ENCODE measurements at regions not wholly inside any gene's neighbourhood (a gene's known extent, or its start where the extent isn't known, plus 50 kb on each side); places are given as distances from the start of the nearest gene placed in this dataset.

- no peak overlapping the region for H3K27ac Mint-ChIP-seq
- H2BK20ac ChIP-seq (ENCODE audit: low read depth, low read length, poor library complexity, severe bottlenecking), result no peak overlapping the region
- peak; percentile 31 for DNase-seq
- H2BK15ac ChIP-seq (ENCODE audit: low read depth, low read length), result no peak overlapping the region
- peaks cover 0 to 9% (median 2%) of the 10 kb centered on the region in 3 experiments; a peak in 4 of 7 replicates for H3K36me3 Mint-ChIP-seq (ENCODE audit: insufficient read depth in 1 of 3, low read depth in 3 of 3)
- H4K91ac ChIP-seq (ENCODE audit: insufficient read length, low read depth, low read length), result no peak overlapping the region
- H3K27ac ChIP-seq (ENCODE audit: insufficient read length, low read depth, low read length), result no peak overlapping the region
- no peak overlapping the region for H3K18ac ChIP-seq (ENCODE audit: insufficient read length, low read depth, low read length)
- no peaks in the 10 kb centered on the region for H4K20me1 ChIP-seq (ENCODE audit: control insufficient read depth, insufficient read depth, insufficient read length)
- H3K9ac ChIP-seq (ENCODE audit: extremely low read depth, insufficient read length, low read length), result no peak overlapping the region
- no peaks in the 10 kb centered on the region for H3K9me3 ChIP-seq (ENCODE audit: control insufficient read depth, low read depth, low read length)
- no peak overlapping the region for H2AFZ ChIP-seq (ENCODE audit: low read length)
- H3K79me1 ChIP-seq (ENCODE audit: insufficient read depth, low read depth, low read length, poor library complexity, severe bottlenecking), result no peaks in the 10 kb centered on the region
- H4K5ac ChIP-seq (ENCODE audit: insufficient read length, low read depth, low read length), result no peak overlapping the region
- peaks cover 2% of the 10 kb centered on the region; the same call in 1 of the 2 replicates for H3K4me1 ChIP-seq (ENCODE audit: insufficient read depth, low read length)
- H3K27me3 Mint-ChIP-seq (ENCODE audit: low read depth), result no peaks in the 10 kb centered on the region; the same call in 1 of the 2 replicates
- peaks cover 39 to 52% of the 10 kb centered on the region in 2 experiments for H3K4me1 Mint-ChIP-seq
- no CpG with 5 or more reads among the region's 8 CpGs for WGBS (ENCODE audit: extremely low coverage, insufficient read length, low lambda C conversion rate)
- peaks cover 0 to under 1% of the 10 kb centered on the region in 2 experiments; a peak in 2 of 5 replicates for H3K9me3 Mint-ChIP-seq
- H3K56ac ChIP-seq (ENCODE audit: insufficient read length, low read depth, low read length), result no peak overlapping the region
- H2BK5ac ChIP-seq (ENCODE audit: insufficient read length, low read length), result no peak overlapping the region
- no peak overlapping the region for H2AK5ac ChIP-seq (ENCODE audit: insufficient read length, low read length)
- no peak overlapping the region for H3K4me3 Mint-ChIP-seq
- no peaks in the 10 kb centered on the region for H3K79me2 ChIP-seq (ENCODE audit: insufficient read depth, low read length)
- no peak overlapping the region for H4K8ac ChIP-seq (replicated peaks; ENCODE audit: insufficient read length, low read depth, low read length)
- TF ChIP-seq CTCF (conservative IDR thresholded peaks at IDR 0.05), result no peak
- H3K4me2 ChIP-seq (ENCODE audit: insufficient read depth, insufficient read length, low read length), result no peak overlapping the region
- H3K23me2 ChIP-seq (ENCODE audit: insufficient read length, low read depth, low read length, poor library complexity, severe bottlenecking), result no peaks in the 10 kb centered on the region
- no peaks in the 10 kb centered on the region for H3K27me3 ChIP-seq (ENCODE audit: insufficient read depth, low read length)
- peak overlapping the region; percentile 39; the same call in 1 of the 2 replicates for H3K14ac ChIP-seq (ENCODE audit: insufficient read depth, low read length)
- no peak overlapping the region for H3K4ac ChIP-seq (ENCODE audit: low read depth, low read length)
- no peak overlapping the region for H2BK120ac ChIP-seq (ENCODE audit: low read depth, low read length, poor library complexity, severe bottlenecking)
- no peak overlapping the region for H2BK12ac ChIP-seq (ENCODE audit: insufficient read length, low read depth, low read length)
- no peak overlapping the region for H3T11ph ChIP-seq (ENCODE audit: low read length)
- H3K23ac ChIP-seq (ENCODE audit: insufficient read length, low read depth, low read length), result no peak overlapping the region
Observed at GRCh38 chr2:226478109-226478809, 321.4 kb downstream of the IRS1 start.

Measured in H9 (cell line).